ENCODE measurements at regions not wholly inside any gene's neighbourhood (a gene's known extent, or its start where the extent isn't known, plus 50 kb on each side); places are given as distances from the start of the nearest gene placed in this dataset.

- DNase-seq: no peak
These were observed 153.4 kb downstream of the CHRM3 start for GRCh38 chr1:239539812-239540211.

GRCh38 chr1:239543873-239544272, 157.5 kb downstream of the CHRM3 start:
- no peak for DNase-seq

GRCh38 chr1:239545466-239545865, 159.1 kb downstream of the CHRM3 start:
- no peak for DNase-seq

GRCh38 chr1:239547987-239548386, 161.6 kb downstream of the CHRM3 start:
- no peak for DNase-seq

GRCh38 chr1:239550178-239550577, 163.8 kb downstream of the CHRM3 start:
- no peak for DNase-seq

GRCh38 chr1:239555350-239555749, 169.0 kb downstream of the CHRM3 start:
- DNase-seq: no peak

GRCh38 chr1:239558559-239558958, 172.2 kb downstream of the CHRM3 start:
- DNase-seq: no peak

- no peak for DNase-seq
These were observed 172.6 kb downstream of the CHRM3 start for GRCh38 chr1:239558991-239559390.

GRCh38 chr1:239560921-239561320, 174.6 kb downstream of the CHRM3 start:
- DNase-seq: no peak

- no peak for DNase-seq
These were observed 175.7 kb downstream of the CHRM3 start for GRCh38 chr1:239562095-239562494.

- DNase-seq: no peak
These were observed 177.3 kb downstream of the CHRM3 start for GRCh38 chr1:239563681-239564080.

- no peak for DNase-seq
These were observed 179.7 kb downstream of the CHRM3 start for GRCh38 chr1:239566074-239566473.

GRCh38 chr1:239570878-239571277, 184.5 kb downstream of the CHRM3 start:
- DNase-seq: no peak

- DNase-seq: no peak
These were observed 185.8 kb downstream of the CHRM3 start for GRCh38 chr1:239572183-239572582.

GRCh38 chr1:239574112-239574511, 187.7 kb downstream of the CHRM3 start:
- DNase-seq: no peak

- no peak for DNase-seq
These were observed 188.7 kb downstream of the CHRM3 start for GRCh38 chr1:239575113-239575512.

- no peak for DNase-seq
These were observed 197.2 kb downstream of the CHRM3 start for GRCh38 chr1:239583536-239583935.

- DNase-seq: no peak
These were observed 199.8 kb downstream of the CHRM3 start for GRCh38 chr1:239586128-239586527.

GRCh38 chr1:239587066-239587465, 200.7 kb downstream of the CHRM3 start:
- DNase-seq: no peak

- no peak for DNase-seq
These were observed 201.4 kb downstream of the CHRM3 start for GRCh38 chr1:239587574-239588369.

- DNase-seq: no peak
These were observed 204.2 kb downstream of the CHRM3 start for GRCh38 chr1:239590556-239590955.

- DNase-seq: no peak
These were observed 207.2 kb downstream of the CHRM3 start for GRCh38 chr1:239593527-239593926.

GRCh38 chr1:239600588-239600987, 214.2 kb downstream of the CHRM3 start:
- DNase-seq: no peak

GRCh38 chr1:239601108-239601507, 214.7 kb downstream of the CHRM3 start:
- DNase-seq: no peak

- no peak for DNase-seq
These were observed 217.2 kb downstream of the CHRM3 start for GRCh38 chr1:239603530-239603929.
